IPS DF 6.9 (cell line): ENCODE measurements at regions not wholly inside any gene's neighbourhood (a gene's known extent, or its start where the extent isn't known, plus 50 kb on each side); places are given as distances from the start of the nearest gene placed in this dataset.

Experiments
- DNase-seq: peaks from one replicate; pipeline ENCODE4 v3.0.0-alpha.2; 2013; ENCODE audit warnings: low read depth, low spot score
- H3K27ac ChIP-seq: one replicate; pipeline ENCODE4 v1.5.1; 2013; ENCODE audit warnings: low read length, control low read depth
- H3K27me3 ChIP-seq: 2 replicates; pipeline ENCODE4 v1.6.1; 2013; ENCODE audit warnings: mild to moderate bottlenecking, low read length; ENCODE audit not compliant: control insufficient read depth, insufficient read depth
- H3K36me3 ChIP-seq: 2 replicates; pipeline ENCODE4 v1.6.1; 2013; ENCODE audit warnings: low read length; ENCODE audit not compliant: control insufficient read depth, insufficient read depth
- H3K4me1 ChIP-seq: 2 replicates; pipeline ENCODE4 v1.6.1; 2013; ENCODE audit warnings: low read length; ENCODE audit not compliant: control insufficient read depth, insufficient read depth
- H3K4me3 ChIP-seq: 2 replicates; pipeline ENCODE4 v1.5.1; 2013; ENCODE audit warnings: mild to moderate bottlenecking, low read length
- H3K9me3 ChIP-seq: 2 replicates; pipeline ENCODE4 v1.6.1; 2013; ENCODE audit warnings: low read length, inconsistent platforms; ENCODE audit not compliant: control insufficient read depth, insufficient read depth
- WGBS: extraction: QIAGEN DNeasy Blood & Tissue Kit; methylation state at CpG from one replicate; pipeline ENCODE4 v1.1.7; 2013; ENCODE audit warnings: mixed read lengths, missing lambda C conversion rate; ENCODE audit not compliant: insufficient read length, insufficient coverage; 5-methylcytosine and 5-hydroxymethylcytosine counted together

- H3K4me3 ChIP-seq, result no peak overlapping the region
- no peaks in the 10 kb centered on the region for H3K36me3 ChIP-seq
- no peaks in the 10 kb centered on the region for H3K9me3 ChIP-seq
- DNase-seq, result no peak
- no CpG with 5 or more reads among the region's 18 CpGs for WGBS
- H3K27me3 ChIP-seq, result no peaks in the 10 kb centered on the region
- no peaks in the 10 kb centered on the region for H3K4me1 ChIP-seq
- no peak overlapping the region for H3K27ac ChIP-seq
These were observed 239.8 kb upstream of the TLE3 start for GRCh38 chr15:70337277-70338186.

GRCh38 chr15:70336425-70337009, 238.8 kb upstream of the TLE3 start:
- H3K27ac ChIP-seq, result no peak overlapping the region
- no peak for DNase-seq
- H3K27me3 ChIP-seq, result no peaks in the 10 kb centered on the region
- H3K36me3 ChIP-seq, result no peaks in the 10 kb centered on the region
- no CpG with 5 or more reads among the region's 6 CpGs for WGBS
- H3K4me1 ChIP-seq, result no peaks in the 10 kb centered on the region
- no peak overlapping the region for H3K4me3 ChIP-seq
- no peaks in the 10 kb centered on the region for H3K9me3 ChIP-seq

- DNase-seq, result no peak
- no peaks in the 10 kb centered on the region for H3K27me3 ChIP-seq
- no peaks in the 10 kb centered on the region for H3K9me3 ChIP-seq
- H3K36me3 ChIP-seq, result no peaks in the 10 kb centered on the region
- no peak overlapping the region for H3K4me3 ChIP-seq
- H3K4me1 ChIP-seq, result no peaks in the 10 kb centered on the region
- H3K27ac ChIP-seq, result no peak overlapping the region
- no CpG with 5 or more reads among the region's 5 CpGs for WGBS
These were observed 236.6 kb upstream of the TLE3 start for GRCh38 chr15:70334286-70334685.

GRCh38 chr15:70329179-70329578, 231.5 kb upstream of the TLE3 start:
- no peaks in the 10 kb centered on the region for H3K4me1 ChIP-seq
- no peaks in the 10 kb centered on the region for H3K9me3 ChIP-seq
- no CpG with 5 or more reads among the region's 8 CpGs for WGBS
- no peaks in the 10 kb centered on the region for H3K36me3 ChIP-seq
- no peak overlapping the region for H3K27ac ChIP-seq
- no peak for DNase-seq
- H3K4me3 ChIP-seq, result no peak overlapping the region
- no peaks in the 10 kb centered on the region for H3K27me3 ChIP-seq

DNA sequence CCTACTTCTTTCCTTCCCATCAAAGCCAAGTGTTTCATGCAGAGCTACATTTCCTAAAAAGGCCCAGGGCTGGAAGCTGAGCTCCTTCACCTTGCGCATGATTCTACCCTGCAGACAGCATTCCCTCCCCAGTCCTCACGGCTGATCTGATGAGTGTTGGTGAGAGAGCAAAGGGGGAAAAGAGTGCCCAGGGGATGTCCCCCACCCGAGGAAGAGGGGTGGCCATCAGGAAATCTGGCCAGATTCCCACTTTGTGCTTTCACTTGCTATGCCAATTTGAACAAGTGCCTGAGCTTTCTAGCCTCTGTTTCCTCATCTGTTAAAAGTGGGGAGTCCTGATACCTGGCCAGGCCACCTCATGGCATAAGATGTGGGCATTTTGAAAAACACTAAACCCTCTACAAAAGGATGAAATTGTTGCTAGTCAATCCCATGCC, 231.0 kb upstream of the TLE3 start:
- Histone ChIP-seq H3K4me1 (no peaks in the 10 kb centered on the region), H3K27ac (no peak overlapping the region), H3K9me3 (no peaks in the 10 kb centered on the region), H3K36me3 (no peaks in the 10 kb centered on the region), H3K4me3 (no peak overlapping the region), H3K27me3 (no peaks in the 10 kb centered on the region)
- no peak for DNase-seq
- WGBS, result no CpG with 5 or more reads among the region's 3 CpGs

DNA sequence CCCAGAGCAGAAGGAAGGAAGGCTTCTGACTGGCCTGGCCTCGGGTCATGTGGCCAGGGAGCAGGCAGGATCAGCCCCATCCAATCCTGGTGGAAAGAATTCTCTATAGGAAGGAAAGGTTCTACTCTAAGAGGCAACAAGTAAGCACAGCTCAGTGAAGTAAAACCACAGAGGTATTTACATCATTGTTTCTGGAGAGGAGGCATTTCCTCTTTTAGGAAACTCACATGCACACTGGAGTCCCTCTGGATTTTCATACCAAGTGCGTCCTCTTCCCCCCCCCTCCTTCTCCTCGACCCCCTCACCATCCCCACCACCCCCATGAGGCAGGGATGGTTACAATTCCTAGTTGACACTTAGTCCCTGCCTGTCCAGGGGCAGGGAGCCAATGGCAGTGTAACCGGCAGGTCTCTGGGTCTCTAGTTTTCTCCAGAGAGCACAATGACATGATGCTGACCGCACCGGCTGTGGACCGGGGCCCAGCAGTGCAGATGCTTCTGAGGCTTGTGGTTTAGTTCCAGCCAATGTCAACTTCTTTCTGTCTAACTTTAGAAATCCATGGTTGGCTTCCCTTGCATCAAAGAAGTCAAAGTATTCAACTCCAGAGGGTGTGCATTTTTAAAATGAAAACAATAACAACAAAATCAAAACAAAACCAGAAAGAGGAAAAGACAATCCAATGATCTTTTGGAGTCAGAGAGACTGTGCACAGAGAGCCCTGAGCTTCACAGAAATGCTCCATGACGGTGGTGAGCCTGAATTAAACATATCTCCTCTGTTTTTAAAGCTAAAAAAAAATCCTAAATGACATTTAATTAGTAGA, 230.3 kb upstream of the TLE3 start:
- no peak for DNase-seq
- WGBS, result no CpG with 5 or more reads among the region's 8 CpGs
- no peaks in the 10 kb centered on the region for H3K27me3 ChIP-seq
- no peak overlapping the region for H3K27ac ChIP-seq
- no peaks in the 10 kb centered on the region for H3K36me3 ChIP-seq
- H3K4me1 ChIP-seq, result no peaks in the 10 kb centered on the region
- no peak overlapping the region for H3K4me3 ChIP-seq
- H3K9me3 ChIP-seq, result no peaks in the 10 kb centered on the region

DNA sequence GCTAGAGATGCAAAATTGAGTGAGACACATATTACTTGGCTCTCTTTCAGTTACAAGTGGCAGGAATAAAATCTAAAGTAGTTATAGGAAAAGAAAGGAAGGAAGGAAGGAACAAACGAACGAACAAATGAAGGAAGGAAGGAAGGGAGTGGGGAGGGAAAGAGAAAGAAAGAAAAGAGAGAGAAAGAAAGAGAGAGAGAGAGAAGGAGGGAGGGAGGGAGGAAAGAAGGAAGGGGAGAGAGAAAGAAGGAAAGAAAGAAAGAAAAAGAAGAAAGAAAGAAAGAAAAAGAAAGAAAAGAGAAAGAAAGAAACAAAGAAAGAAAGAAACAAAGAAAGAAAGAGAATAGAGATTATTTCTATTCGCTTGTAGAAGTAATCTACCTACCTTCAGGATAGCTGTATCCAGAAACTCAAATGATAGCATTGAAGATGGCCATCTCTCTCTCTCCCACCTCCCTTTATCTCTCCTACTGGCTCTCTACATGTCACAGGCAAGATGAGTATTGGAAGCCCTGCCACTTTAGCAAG, 229.7 kb upstream of the TLE3 start:
- no CpG with 5 or more reads among the region's 3 CpGs for WGBS
- H3K27ac ChIP-seq, result no peak overlapping the region

DNA sequence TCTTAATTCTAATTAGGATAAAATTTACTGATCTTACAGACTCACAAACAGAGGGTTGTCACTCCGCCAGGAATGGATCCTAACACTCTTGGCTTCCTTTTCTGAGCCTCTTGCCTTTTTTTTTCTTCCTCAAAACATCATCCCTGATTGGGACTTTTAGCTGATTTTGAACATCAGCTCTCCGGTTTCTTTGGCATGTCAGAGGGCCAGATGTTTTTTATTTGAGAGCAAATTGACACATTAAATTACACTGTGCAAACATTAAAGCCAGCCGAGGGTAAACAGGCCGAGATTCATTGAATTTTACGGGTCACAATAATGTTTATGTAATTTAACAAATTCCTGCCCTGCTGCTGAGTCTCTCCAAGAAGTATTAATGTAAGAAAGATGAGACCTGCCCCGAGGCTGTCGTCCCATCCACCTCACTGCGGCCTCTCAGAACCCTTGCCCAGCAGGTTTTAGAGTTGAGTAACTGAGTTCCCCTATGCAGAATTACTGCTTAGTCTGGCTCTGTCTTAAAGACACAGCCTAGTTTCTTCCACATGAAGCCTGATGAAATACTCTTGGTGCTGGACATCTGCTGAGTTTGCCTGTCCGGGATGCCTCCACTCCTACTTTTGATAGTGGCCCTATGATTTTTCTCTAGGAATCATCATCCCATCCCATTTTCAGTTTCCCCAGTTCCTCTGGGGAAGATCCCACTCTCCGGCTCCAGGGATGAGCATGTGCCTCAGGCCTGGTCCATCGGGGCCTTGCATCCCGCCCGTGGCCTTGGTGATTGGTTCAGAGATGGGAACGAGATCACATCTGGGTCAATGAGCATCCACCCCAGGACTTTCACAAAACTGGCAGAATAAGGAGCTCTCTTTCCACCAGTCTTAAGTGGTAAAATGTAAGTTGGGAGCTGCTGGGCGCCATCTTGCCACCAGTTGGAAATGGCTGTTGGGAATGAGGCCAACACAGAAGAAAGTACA, 226.6 kb upstream of the TLE3 start:
- no peak for DNase-seq
- Histone ChIP-seq H3K27me3 (no peaks in the 10 kb centered on the region), H3K4me1 (no peaks in the 10 kb centered on the region), H3K36me3 (no peaks in the 10 kb centered on the region), H3K27ac (no peak overlapping the region), H3K4me3 (no peak overlapping the region), H3K9me3 (no peaks in the 10 kb centered on the region)
- WGBS, result no CpG with 5 or more reads among the region's 15 CpGs

More for the DNA sequence above, 229.7 kb upstream of the TLE3 start:
- H3K4me1 ChIP-seq, result no peaks in the 10 kb centered on the region
- H3K27me3 ChIP-seq, result no peaks in the 10 kb centered on the region
- no peaks in the 10 kb centered on the region for H3K9me3 ChIP-seq
- no peaks in the 10 kb centered on the region for H3K36me3 ChIP-seq
- DNase-seq, result no peak
- H3K4me3 ChIP-seq, result no peak overlapping the region

DNA sequence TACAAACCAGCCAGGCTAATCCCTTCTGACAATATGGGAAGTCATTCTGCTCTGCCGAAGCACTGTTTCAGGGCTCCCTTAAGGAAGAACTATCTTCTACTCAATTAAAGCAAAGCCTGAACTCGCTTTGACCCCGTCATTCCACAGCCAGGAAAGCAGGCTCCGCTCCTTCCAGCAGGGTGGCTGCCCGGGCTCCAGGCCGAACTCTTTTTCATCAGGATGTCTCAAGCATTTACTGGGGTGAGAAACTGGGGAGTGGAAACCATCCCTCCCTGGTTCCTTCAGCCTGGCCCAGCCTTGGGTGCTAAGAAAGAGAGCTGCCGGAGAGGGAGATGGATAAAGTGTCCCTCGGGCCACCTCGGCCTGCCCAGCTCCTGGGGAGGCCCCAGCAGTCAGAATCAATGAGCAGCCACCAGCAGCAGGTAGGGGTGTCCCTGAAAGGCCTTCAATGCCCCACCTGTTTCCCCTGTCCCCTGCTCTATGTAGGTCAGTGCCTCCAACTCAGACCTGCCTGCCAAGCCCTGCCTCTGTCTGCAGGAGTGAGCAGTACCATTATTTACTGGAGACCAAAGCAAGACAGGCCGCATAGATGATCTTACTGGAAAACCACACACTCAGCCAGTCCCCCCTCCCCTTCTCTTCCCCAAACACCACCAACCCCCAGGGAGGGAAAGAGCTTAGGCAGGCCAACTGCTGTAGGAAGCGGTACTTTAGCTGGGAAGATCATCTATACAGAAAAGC, 225.6 kb upstream of the TLE3 start:
- H3K27ac ChIP-seq, result no peak overlapping the region
- no CpG with 5 or more reads among the region's 11 CpGs for WGBS

More for the DNA sequence above, 225.6 kb upstream of the TLE3 start:
- H3K4me1 ChIP-seq, result no peaks in the 10 kb centered on the region
- no peaks in the 10 kb centered on the region for H3K9me3 ChIP-seq
- H3K27me3 ChIP-seq, result no peaks in the 10 kb centered on the region
- H3K36me3 ChIP-seq, result no peaks in the 10 kb centered on the region
- no peak for DNase-seq
- no peak overlapping the region for H3K4me3 ChIP-seq
